Left lung (tissue), 4 donors: ENCODE measurements at regions not wholly inside any gene's neighbourhood (a gene's known extent, or its start where the extent isn't known, plus 50 kb on each side); places are given as distances from the start of the nearest gene placed in this dataset.

Experiments
- ATAC-seq: fragments of 200-7000 bp; cut with Tn5 transposase; one replicate; pipeline ENCODE4 v1.9.1; 2020; ENCODE audit warnings: moderate library complexity
- DNase-seq, 4 donors: peaks; one replicate each; pipeline ENCODE4 v3.0.0-alpha.2; 2013 to 2020
- H3K27ac ChIP-seq, 2 donors: fragments of 200-600 bp; sonication (generic) in 1 of 2; one replicate each; pipeline versions ENCODE4 v1.5.0 to v1.8.0; 2020 to 2021
- H3K27me3 ChIP-seq, 2 donors: fragments of 200-600 bp; sonication (generic) in 1 of 2; one replicate each; pipeline versions ENCODE4 v1.5.0 to v1.8.0; 2020 to 2021
- H3K36me3 ChIP-seq, 2 donors: fragments of 200-600 bp; sonication (generic) in 1 of 2; one replicate each; pipeline versions ENCODE4 v1.5.0 to v1.8.0; 2020 to 2021
- H3K4me1 ChIP-seq, 2 donors: fragments of 200-600 bp; one replicate each; pipeline ENCODE4 v1.8.0; 2021
- H3K4me3 ChIP-seq, 2 donors: fragments of 200-600 bp; sonication (generic) in 1 of 2; one replicate each; pipeline versions ENCODE4 v1.5.0 to v1.8.0; 2020 to 2021; ENCODE audit warnings: mild to moderate bottlenecking in 1 of 2
- H3K9me3 ChIP-seq, 2 donors: fragments of 200-600 bp; sonication (generic) in 1 of 2; one replicate each; pipeline versions ENCODE4 v1.5.0 to v1.8.0; 2020 to 2021
- CTCF ChIP-seq, 2 donors: fragments of 200-600 bp; sonication (generic) in 1 of 2; IDR thresholded peaks; one replicate each; pipeline versions ENCODE4 v1.5.0 to v1.8.0; 2021; ENCODE audit warnings: antibody characterized with exemption in 2 of 2
- intact Hi-C, 2 donors: fragments of 100-400 bp; cut with DNase I; formaldehyde crosslinking; loops; one replicate each; pipeline versions ENCODE4 v1.11.2 to v1.14.2; 2022
- donor health status: DM: no; HTN: yes; CAD: no.
- donor health status: DM: no; HTN: no; CAD: no.

- peak in 1 of 4 donors; percentile 46 for DNase-seq
- Histone ChIP-seq H3K4me3 (no peak overlapping the region), H3K36me3 (no peaks in the 10 kb centered on the region), H3K4me1 (no peaks in the 10 kb centered on the region), H3K27me3 (no peaks in the 10 kb centered on the region), H3K27ac (no peak overlapping the region), H3K9me3 (no peaks in the 10 kb centered on the region)
- intact Hi-C loops, result no loop called here
- no peak for ATAC-seq
- TF ChIP-seq CTCF (IDR thresholded peaks at IDR 0.05), result no peak
Measured at GRCh38 chr16:65668064-65668595, 546.3 kb upstream of the CDH11 start.

GRCh38 chr16:65667011-65667578, 545.2 kb upstream of the CDH11 start:
- no peak for TF ChIP-seq CTCF (IDR thresholded peaks at IDR 0.05)
- DNase-seq (no peak), ATAC-seq (no peak)
- Histone ChIP-seq H3K4me3 (no peak overlapping the region), H3K27ac (no peak overlapping the region), H3K4me1 (no peaks in the 10 kb centered on the region), H3K36me3 (no peaks in the 10 kb centered on the region), H3K9me3 (no peaks in the 10 kb centered on the region), H3K27me3 (no peaks in the 10 kb centered on the region)
- intact Hi-C loops, result no loop called here

- H3K36me3 ChIP-seq, result no peaks in the 10 kb centered on the region
- no peaks in the 10 kb centered on the region for H3K9me3 ChIP-seq
- H3K27me3 ChIP-seq, result no peaks in the 10 kb centered on the region
- ATAC-seq (no peak), DNase-seq (no peak)
- no peak for TF ChIP-seq CTCF (IDR thresholded peaks at IDR 0.05)
- H3K4me3 ChIP-seq, result no peak overlapping the region
- no peaks in the 10 kb centered on the region for H3K4me1 ChIP-seq
- intact Hi-C loops, result no loop called here
- H3K27ac ChIP-seq, result no peak overlapping the region
Measured at GRCh38 chr16:65666132-65666941, 544.5 kb upstream of the CDH11 start.

DNA sequence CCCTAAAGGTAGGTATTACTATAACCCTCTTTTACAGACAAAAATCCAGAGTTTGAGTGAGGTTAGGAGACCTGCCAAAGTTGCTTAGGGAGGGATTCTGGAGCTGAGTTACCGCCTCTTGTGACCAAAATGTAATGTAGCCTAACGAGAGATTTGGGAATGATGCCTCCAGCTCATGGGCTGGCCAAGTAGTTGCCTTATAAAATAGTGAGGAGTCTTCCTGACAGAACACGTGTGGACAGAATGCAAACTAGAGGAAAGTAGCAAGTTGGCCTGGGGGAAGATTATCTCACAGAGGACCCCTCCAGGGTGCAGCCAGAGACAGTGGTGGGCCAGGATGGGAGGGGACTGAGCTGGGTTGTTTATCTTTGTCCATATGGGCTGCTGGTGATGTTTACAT, 543.7 kb upstream of the CDH11 start:
- H3K4me3 ChIP-seq, result no peak overlapping the region
- H3K27me3 ChIP-seq, result no peaks in the 10 kb centered on the region
- DNase-seq (no peak), ATAC-seq (no peak)
- no peak overlapping the region for H3K27ac ChIP-seq
- no peaks in the 10 kb centered on the region for H3K36me3 ChIP-seq
- intact Hi-C loops, result no loop called here
- TF ChIP-seq CTCF (IDR thresholded peaks at IDR 0.05), result no peak
- no peaks in the 10 kb centered on the region for H3K9me3 ChIP-seq
- H3K4me1 ChIP-seq, result no peaks in the 10 kb centered on the region

DNA sequence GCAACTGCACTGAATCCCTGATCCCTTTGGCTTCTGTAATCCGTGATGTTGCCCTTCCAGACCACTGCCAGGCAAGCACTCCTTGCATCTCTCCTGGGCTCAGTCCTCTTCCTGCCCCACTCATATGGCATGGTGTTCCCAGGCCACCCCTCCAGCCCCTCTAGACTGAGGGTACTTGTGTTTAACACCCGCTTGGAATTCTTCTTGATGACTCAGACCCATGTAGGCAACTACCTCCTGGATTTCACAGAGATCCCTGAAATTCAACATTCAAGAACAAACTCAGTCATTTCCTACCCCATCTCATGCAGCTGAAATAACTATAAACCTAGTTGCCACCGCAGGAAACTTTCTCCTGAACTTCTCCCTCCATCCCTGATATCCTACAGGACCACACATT, 541.9 kb upstream of the CDH11 start:
- no peak overlapping the region for H3K27ac ChIP-seq
- ATAC-seq (no peak), DNase-seq (no peak)
- no peak for TF ChIP-seq CTCF (IDR thresholded peaks at IDR 0.05)
- no peaks in the 10 kb centered on the region for H3K36me3 ChIP-seq
- H3K4me3 ChIP-seq, result no peak overlapping the region
- no peaks in the 10 kb centered on the region for H3K4me1 ChIP-seq
- no peaks in the 10 kb centered on the region for H3K27me3 ChIP-seq
- no peaks in the 10 kb centered on the region for H3K9me3 ChIP-seq
- intact Hi-C loops, result no loop called here
